ENCODE measurements at regions not wholly inside any gene's neighbourhood (a gene's known extent, or its start where the extent isn't known, plus 50 kb on each side); places are given as distances from the start of the nearest gene placed in this dataset.
"Not testable (repeated sequence)": the region's sequence is repeated elsewhere in the genome, so short reads cannot be mapped to it uniquely, and the experiment has no call there.

- H3K4me1 ChIP-seq (ENCODE audit: insufficient read depth, low read length, poor library complexity, severe bottlenecking), result no peaks in the 10 kb centered on the region
- TF ChIP-seq CTCF (conservative IDR thresholded peaks at IDR 0.05; ENCODE audit: low read depth, low read length) (no peak), EZH2 (IDR thresholded peaks at IDR 0.05; ENCODE audit: borderline replicate concordance, low read depth, low read length, poor library complexity, severe bottlenecking) (no peak)
- DNase-seq (ENCODE audit: low spot score), result no peak
- intact Hi-C loops (cut with micrococcal nuclease; ENCODE audit: unreplicated experiment), result no loop called here
- H3K4me3 ChIP-seq (ENCODE audit: low read depth, low read length, poor library complexity, severe bottlenecking), result no peak overlapping the region
- no TSS peak for BruUV-seq (replicated peaks)
- ChIA-PET CTCF (no interaction called here), POLR2A (ENCODE audit: low non-redundant PET) (no interaction called here)
- no peaks in the 10 kb centered on the region for H3K9me3 ChIP-seq (ENCODE audit: low read depth, low read length, poor library complexity, severe bottlenecking)
- no peaks in the 10 kb centered on the region for H3K27me3 ChIP-seq (replicated peaks; ENCODE audit: insufficient read depth, low read depth, low read length, poor library complexity)
- no peaks in the 10 kb centered on the region for H3K36me3 ChIP-seq (ENCODE audit: insufficient read depth, low read length, poor library complexity, severe bottlenecking)
- no peak overlapping the region for H3K27ac ChIP-seq (ENCODE audit: low read depth, low read length, poor library complexity, severe bottlenecking)
These were observed 209.7 kb downstream of the RHOU start for GRCh38 chr1:228944935-228945371.

GRCh38 chr1:228945885-228946284 lies 210.6 kb downstream of the RHOU start:
- BruUV-seq (replicated peaks), result no TSS peak
- Histone ChIP-seq H3K4me3 (ENCODE audit: low read depth, low read length, poor library complexity, severe bottlenecking) (no peak overlapping the region), H3K36me3 (ENCODE audit: insufficient read depth, low read length, poor library complexity, severe bottlenecking) (no peaks in the 10 kb centered on the region), H3K27me3 (replicated peaks; ENCODE audit: insufficient read depth, low read depth, low read length, poor library complexity) (no peaks in the 10 kb centered on the region), H3K9me3 (ENCODE audit: low read depth, low read length, poor library complexity, severe bottlenecking) (no peaks in the 10 kb centered on the region), H3K27ac (ENCODE audit: low read depth, low read length, poor library complexity, severe bottlenecking) (no peak overlapping the region), H3K4me1 (ENCODE audit: insufficient read depth, low read length, poor library complexity, severe bottlenecking) (no peaks in the 10 kb centered on the region)
- intact Hi-C loops (cut with micrococcal nuclease; ENCODE audit: unreplicated experiment), result no loop called here
- no peak for DNase-seq (ENCODE audit: low spot score)
- POLR2A ChIA-PET (ENCODE audit: low non-redundant PET), result no interaction called here
- TF ChIP-seq EZH2 (IDR thresholded peaks at IDR 0.05; ENCODE audit: borderline replicate concordance, low read depth, low read length, poor library complexity, severe bottlenecking) (no peak), CTCF (conservative IDR thresholded peaks at IDR 0.05; ENCODE audit: low read depth, low read length) (no peak)
- CTCF ChIA-PET, result no interaction called here

- H3K27ac ChIP-seq (ENCODE audit: low read depth, low read length, poor library complexity, severe bottlenecking); CTCF ChIA-PET; H3K9me3 ChIP-seq (ENCODE audit: low read depth, low read length, poor library complexity, severe bottlenecking); intact Hi-C loops (cut with micrococcal nuclease; ENCODE audit: unreplicated experiment); H3K36me3 ChIP-seq (ENCODE audit: insufficient read depth, low read length, poor library complexity, severe bottlenecking); POLR2A ChIA-PET (ENCODE audit: low non-redundant PET); DNase-seq (ENCODE audit: low spot score); BruUV-seq (replicated peaks); H3K4me3 ChIP-seq (ENCODE audit: low read depth, low read length, poor library complexity, severe bottlenecking); H3K27me3 ChIP-seq (replicated peaks; ENCODE audit: insufficient read depth, low read depth, low read length, poor library complexity); H3K4me1 ChIP-seq (ENCODE audit: insufficient read depth, low read length, poor library complexity, severe bottlenecking): not testable (repeated sequence)
These were observed 214.3 kb downstream of the RHOU start for GRCh38 chr1:228949617-228950016.

- BruUV-seq (replicated peaks), result no TSS peak
- Histone ChIP-seq H3K9me3 (ENCODE audit: low read depth, low read length, poor library complexity, severe bottlenecking) (no peaks in the 10 kb centered on the region), H3K4me3 (ENCODE audit: low read depth, low read length, poor library complexity, severe bottlenecking) (no peak overlapping the region), H3K36me3 (ENCODE audit: insufficient read depth, low read length, poor library complexity, severe bottlenecking) (no peaks in the 10 kb centered on the region), H3K27me3 (replicated peaks; ENCODE audit: insufficient read depth, low read depth, low read length, poor library complexity) (no peaks in the 10 kb centered on the region), H3K4me1 (ENCODE audit: insufficient read depth, low read length, poor library complexity, severe bottlenecking) (no peaks in the 10 kb centered on the region), H3K27ac (ENCODE audit: low read depth, low read length, poor library complexity, severe bottlenecking) (no peak overlapping the region)
- no peak for DNase-seq (ENCODE audit: low spot score)
- TF ChIP-seq EZH2 (IDR thresholded peaks at IDR 0.05; ENCODE audit: borderline replicate concordance, low read depth, low read length, poor library complexity, severe bottlenecking), result no peak
- TF ChIP-seq CTCF (conservative IDR thresholded peaks at IDR 0.05; ENCODE audit: low read depth, low read length), result no peak
- intact Hi-C loops (cut with micrococcal nuclease; ENCODE audit: unreplicated experiment), result no loop called here
- CTCF ChIA-PET, result no interaction called here
- POLR2A ChIA-PET (ENCODE audit: low non-redundant PET), result no interaction called here
These were observed 217.9 kb downstream of the RHOU start for GRCh38 chr1:228953207-228953606.

- H3K27ac ChIP-seq (ENCODE audit: low read depth, low read length, poor library complexity, severe bottlenecking); DNase-seq (ENCODE audit: low spot score); POLR2A ChIA-PET (ENCODE audit: low non-redundant PET); H3K9me3 ChIP-seq (ENCODE audit: low read depth, low read length, poor library complexity, severe bottlenecking); CTCF ChIA-PET; intact Hi-C loops (cut with micrococcal nuclease; ENCODE audit: unreplicated experiment); BruUV-seq (replicated peaks); H3K36me3 ChIP-seq (ENCODE audit: insufficient read depth, low read length, poor library complexity, severe bottlenecking); H3K4me1 ChIP-seq (ENCODE audit: insufficient read depth, low read length, poor library complexity, severe bottlenecking); H3K4me3 ChIP-seq (ENCODE audit: low read depth, low read length, poor library complexity, severe bottlenecking); H3K27me3 ChIP-seq (replicated peaks; ENCODE audit: insufficient read depth, low read depth, low read length, poor library complexity): not testable (repeated sequence)
These were observed 218.5 kb downstream of the RHOU start for GRCh38 chr1:228953808-228954207.
